Bronchial epithelial cell (primary cell): ENCODE measurements at regions not wholly inside any gene's neighbourhood (a gene's known extent, or its start where the extent isn't known, plus 50 kb on each side); places are given as distances from the start of the nearest gene placed in this dataset.

ENCODE experiments used
- DNase-seq: peaks from one replicate; pipeline ENCODE4 v3.0.0-alpha.2; 2010; ENCODE audit warnings: low read depth
- FAIRE-seq: peaks from 2 replicates; lab custom pipeline; 2011; peaks lifted over from hg19 to GRCh38; lab: Jason Lieb, UNC
- H3K27me3 ChIP-seq: 2 replicates; pipeline ENCODE4 v1.5.1; 2011; ENCODE audit warnings: low read length; ENCODE audit not compliant: control insufficient read depth, insufficient read depth
- H3K36me3 ChIP-seq: 2 replicates; pipeline ENCODE4 v1.5.1; 2011; ENCODE audit warnings: low read length; ENCODE audit not compliant: control insufficient read depth, insufficient read depth
- H3K4me3 ChIP-seq: 2 replicates; pipeline ENCODE4 v1.5.1; 2011; ENCODE audit warnings: mild to moderate bottlenecking, low read depth, low read length, control low read depth
- TF ChIP-seq, protein P1 (sequence below): IDR thresholded peaks from 2 replicates; pipeline ENCODE4 v1.5.1; 2011; ENCODE audit warnings: mild to moderate bottlenecking, moderate library complexity, low read length, control low read depth, inconsistent platforms; ENCODE audit not compliant: insufficient read depth, severe bottlenecking

DNA sequence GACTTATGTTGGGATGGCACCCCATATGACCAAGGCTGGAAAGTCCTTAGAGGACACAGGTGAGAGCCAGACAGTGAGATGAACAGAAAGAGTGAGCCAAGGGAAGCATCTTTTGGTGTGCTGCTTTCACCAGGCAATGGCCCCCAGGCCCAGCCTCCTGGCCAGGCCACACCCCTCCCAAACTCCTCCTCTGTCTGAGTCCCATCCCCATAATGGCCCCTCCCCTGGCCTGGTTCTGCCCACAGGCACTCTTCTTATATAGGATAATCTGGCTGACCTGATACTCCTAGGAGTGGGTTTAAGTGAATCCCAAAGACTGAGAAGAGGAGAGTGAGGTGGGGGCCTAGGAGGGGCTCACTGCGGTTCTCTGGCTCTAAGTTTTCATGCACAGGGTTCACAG, 252.5 kb downstream of the RPS24 start:
- Histone ChIP-seq H3K36me3 (no peaks in the 10 kb centered on the region), H3K27me3 (peaks cover 2% of the 10 kb centered on the region), H3K4me3 (no peak overlapping the region)
- TF ChIP-seq, protein P1, sequence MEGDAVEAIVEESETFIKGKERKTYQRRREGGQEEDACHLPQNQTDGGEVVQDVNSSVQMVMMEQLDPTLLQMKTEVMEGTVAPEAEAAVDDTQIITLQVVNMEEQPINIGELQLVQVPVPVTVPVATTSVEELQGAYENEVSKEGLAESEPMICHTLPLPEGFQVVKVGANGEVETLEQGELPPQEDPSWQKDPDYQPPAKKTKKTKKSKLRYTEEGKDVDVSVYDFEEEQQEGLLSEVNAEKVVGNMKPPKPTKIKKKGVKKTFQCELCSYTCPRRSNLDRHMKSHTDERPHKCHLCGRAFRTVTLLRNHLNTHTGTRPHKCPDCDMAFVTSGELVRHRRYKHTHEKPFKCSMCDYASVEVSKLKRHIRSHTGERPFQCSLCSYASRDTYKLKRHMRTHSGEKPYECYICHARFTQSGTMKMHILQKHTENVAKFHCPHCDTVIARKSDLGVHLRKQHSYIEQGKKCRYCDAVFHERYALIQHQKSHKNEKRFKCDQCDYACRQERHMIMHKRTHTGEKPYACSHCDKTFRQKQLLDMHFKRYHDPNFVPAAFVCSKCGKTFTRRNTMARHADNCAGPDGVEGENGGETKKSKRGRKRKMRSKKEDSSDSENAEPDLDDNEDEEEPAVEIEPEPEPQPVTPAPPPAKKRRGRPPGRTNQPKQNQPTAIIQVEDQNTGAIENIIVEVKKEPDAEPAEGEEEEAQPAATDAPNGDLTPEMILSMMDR, result no peak
- no peak for FAIRE-seq
- DNase-seq, result no peak

DNA sequence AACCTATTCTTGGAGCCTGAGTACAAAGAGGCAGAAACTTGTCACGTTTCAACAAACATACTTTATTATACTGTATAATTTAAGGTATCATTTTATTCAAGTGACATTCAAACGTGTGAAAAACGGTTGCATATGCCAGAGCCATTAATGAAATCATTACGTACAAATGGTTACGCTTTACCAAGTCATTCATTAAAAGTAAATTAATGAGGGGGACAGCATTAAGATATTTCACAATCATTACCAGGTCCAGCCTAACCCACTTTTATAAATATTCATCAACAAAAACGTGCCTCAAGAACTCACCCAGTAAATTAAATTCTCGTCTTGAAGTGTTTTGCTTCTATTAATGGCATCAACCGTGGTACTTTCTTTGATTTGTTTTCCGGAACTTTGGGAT, 253.0 kb downstream of the RPS24 start:
- TF ChIP-seq, protein P1, result no peak
- Histone ChIP-seq H3K27me3 (peaks cover 2% of the 10 kb centered on the region), H3K36me3 (no peaks in the 10 kb centered on the region), H3K4me3 (no peak overlapping the region)
- DNase-seq (no peak), FAIRE-seq (no peak)

DNA sequence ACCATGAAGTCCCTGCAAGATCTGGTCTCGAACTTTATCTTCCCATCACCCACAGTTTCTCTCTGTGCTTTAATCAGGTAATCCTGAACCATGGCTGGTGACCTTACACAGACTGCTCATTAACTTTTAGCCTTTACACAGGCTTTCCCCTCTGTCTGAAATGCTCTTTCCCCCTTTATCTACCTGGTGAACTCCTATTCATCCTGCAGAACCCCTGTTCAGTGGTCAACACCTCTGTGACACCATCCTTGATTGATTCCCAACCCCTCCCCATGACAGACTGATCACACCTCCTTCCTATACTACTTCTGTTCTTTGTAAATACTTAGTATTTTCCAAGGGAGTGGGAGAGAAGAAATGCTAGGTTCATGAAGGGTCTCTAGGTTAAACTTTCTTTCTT, 254.0 kb downstream of the RPS24 start:
- TF ChIP-seq, protein P1, result no peak
- no peak for DNase-seq
- Histone ChIP-seq H3K27me3 (peaks cover 2% of the 10 kb centered on the region), H3K36me3 (no peaks in the 10 kb centered on the region), H3K4me3 (no peak overlapping the region)
- no peak for FAIRE-seq

DNA sequence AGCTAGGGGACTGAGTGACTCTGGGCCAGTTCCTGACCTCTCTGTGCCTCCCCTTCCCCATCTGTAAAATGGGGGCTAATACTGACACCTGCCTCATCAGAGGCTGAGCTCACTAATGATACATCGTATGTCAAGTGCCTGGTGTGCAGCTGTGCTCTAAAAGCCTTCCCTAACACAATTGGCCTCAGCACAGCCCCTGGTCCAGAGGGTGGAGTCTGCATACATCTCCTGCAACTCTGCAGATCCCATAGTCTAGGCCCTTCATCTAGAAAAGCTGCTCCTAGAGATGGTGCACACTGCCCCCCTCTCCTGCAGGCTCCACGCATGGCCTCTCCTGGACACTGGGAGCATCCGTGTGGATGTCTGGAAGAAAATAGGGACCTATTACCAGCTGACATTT, 255.0 kb downstream of the RPS24 start:
- TF ChIP-seq, protein P1, result no peak
- DNase-seq (no peak), FAIRE-seq (no peak)
- peaks cover 2% of the 10 kb centered on the region for H3K27me3 ChIP-seq
- H3K36me3 ChIP-seq, result no peaks in the 10 kb centered on the region
- H3K4me3 ChIP-seq, result no peak overlapping the region

DNA sequence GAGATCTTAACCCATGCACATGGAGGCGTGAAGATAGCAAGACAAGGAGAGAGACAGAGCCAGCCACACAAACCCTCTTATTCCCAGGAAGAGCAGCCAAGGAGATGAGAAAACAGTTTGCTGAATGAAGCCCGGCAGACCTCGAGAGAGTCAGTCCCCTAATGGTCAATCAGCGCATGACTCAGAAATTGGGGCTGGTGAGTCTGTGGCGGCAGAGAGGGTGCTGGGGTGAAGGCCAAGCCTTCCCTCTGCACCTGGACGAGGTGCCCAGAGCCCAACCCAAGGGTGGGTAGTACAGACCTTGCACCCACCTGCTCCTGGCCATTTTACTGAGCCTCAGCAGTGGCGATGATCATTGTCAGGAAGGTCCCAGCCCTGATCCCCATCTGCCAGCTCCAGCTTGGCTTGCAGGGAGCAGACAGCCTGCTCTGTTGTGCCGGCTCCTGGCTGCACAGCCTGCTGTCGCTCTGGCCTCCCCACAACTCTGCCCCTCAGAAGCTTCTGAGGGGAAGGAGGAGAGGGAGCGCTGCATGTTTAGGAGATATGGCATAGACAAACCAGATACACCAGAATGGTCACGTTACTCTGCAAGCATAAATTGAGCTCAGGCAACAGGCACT, 256.6 kb downstream of the RPS24 start:
- no peak overlapping the region for H3K4me3 ChIP-seq
- FAIRE-seq (no peak), DNase-seq (no peak)
- peaks cover 4% of the 10 kb centered on the region for H3K27me3 ChIP-seq
- TF ChIP-seq, protein P1, result no peak
- no peaks in the 10 kb centered on the region for H3K36me3 ChIP-seq

DNA sequence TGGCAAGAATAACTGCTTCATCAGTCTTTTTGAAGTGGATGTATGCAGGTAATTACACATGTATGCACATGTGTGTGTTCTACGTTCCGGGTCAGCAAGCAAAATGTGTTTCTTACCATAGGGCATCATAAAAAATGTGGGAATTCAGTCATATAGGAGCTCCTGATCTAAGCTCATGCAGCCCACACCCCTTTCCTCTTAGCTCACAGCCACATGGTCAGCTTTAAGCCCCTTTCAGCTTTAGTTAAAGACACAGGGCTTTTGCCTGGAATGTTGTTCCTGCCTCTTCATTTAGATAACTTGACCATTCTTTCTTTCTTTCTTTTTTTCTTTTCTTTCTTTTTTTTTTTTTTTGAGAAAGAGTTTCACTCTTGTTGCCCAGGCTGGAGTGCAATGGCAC, 258.1 kb downstream of the RPS24 start:
- TF ChIP-seq, protein P1, result no peak
- no peak overlapping the region for H3K4me3 ChIP-seq
- DNase-seq, result no peak
- no peak for FAIRE-seq
- H3K27me3 ChIP-seq, result peaks cover 4% of the 10 kb centered on the region
- no peaks in the 10 kb centered on the region for H3K36me3 ChIP-seq
